ENCODE measurements at regions not wholly inside any gene's neighbourhood (a gene's known extent, or its start where the extent isn't known, plus 50 kb on each side); places are given as distances from the start of the nearest gene placed in this dataset.
"Not testable (repeated sequence)": the region's sequence is repeated elsewhere in the genome, so short reads cannot be mapped to it uniquely, and the experiment has no call there.

- not testable (repeated sequence) for TF ChIP-seq CTCF, POLR2A (IDR thresholded peaks at IDR 0.05)
These were observed 227.0 kb upstream of the TACR3 start for GRCh38 chr4:103946621-103947268.
